ENCODE measurements at regions not wholly inside any gene's neighbourhood (a gene's known extent, or its start where the extent isn't known, plus 50 kb on each side); places are given as distances from the start of the nearest gene placed in this dataset.
"Not testable (repeated sequence)": the region's sequence is repeated elsewhere in the genome, so short reads cannot be mapped to it uniquely, and the experiment has no call there.

- H3K9me3 ChIP-seq: no peaks in the 10 kb centered on the region; the same call in 1 of the 2 replicates
- DNase-seq (ENCODE audit: low spot score in 2 of 2): no peak
- in situ Hi-C loops (cut with MboI; ENCODE audit: low sequenced_read_pairs): no loop called here
- H3K4me1 ChIP-seq: no peaks in the 10 kb centered on the region
- no peaks in the 10 kb centered on the region; the same call in 1 of the 2 replicates for H3K27me3 ChIP-seq (ENCODE audit: low read depth)
- H3K4me3 ChIP-seq: no peak overlapping the region
- no peaks in the 10 kb centered on the region for H3K36me3 ChIP-seq (replicated peaks)
Measured at GRCh38 chrX:120719622-120720021, 89.8 kb upstream of the C1GALT1C1 start.

- no peaks in the 10 kb centered on the region for H3K4me1 ChIP-seq
- in situ Hi-C loops (cut with MboI; ENCODE audit: low sequenced_read_pairs): no loop called here
- H3K4me3 ChIP-seq: no peak overlapping the region
- no peak for DNase-seq (ENCODE audit: low spot score in 2 of 2)
- no peaks in the 10 kb centered on the region for H3K36me3 ChIP-seq (replicated peaks)
- no peaks in the 10 kb centered on the region; the same call in 1 of the 2 replicates for H3K9me3 ChIP-seq
- H3K27me3 ChIP-seq (ENCODE audit: low read depth): no peaks in the 10 kb centered on the region
Measured at GRCh38 chrX:120718969-120719368, 89.1 kb upstream of the C1GALT1C1 start.

- H3K9me3 ChIP-seq; DNase-seq (ENCODE audit: low spot score in 2 of 2); H3K4me3 ChIP-seq; in situ Hi-C loops (cut with MboI; ENCODE audit: low sequenced_read_pairs); H3K36me3 ChIP-seq (replicated peaks); H3K4me1 ChIP-seq; H3K27me3 ChIP-seq (ENCODE audit: low read depth): not testable (repeated sequence)
Measured at GRCh38 chrX:120702337-120702736, 72.5 kb upstream of the C1GALT1C1 start.

GRCh38 chrX:120697053-120697452 lies 67.2 kb upstream of the C1GALT1C1 start:
- Histone ChIP-seq H3K27me3 (ENCODE audit: low read depth) (no peaks in the 10 kb centered on the region), H3K4me3 (no peak overlapping the region), H3K9me3 (no peaks in the 10 kb centered on the region), H3K36me3 (replicated peaks) (no peaks in the 10 kb centered on the region), H3K4me1 (no peaks in the 10 kb centered on the region)
- DNase-seq (ENCODE audit: low spot score in 2 of 2): no peak
- in situ Hi-C loops (cut with MboI; ENCODE audit: low sequenced_read_pairs): no loop called here

GRCh38 chrX:120692319-120692718 lies 62.5 kb upstream of the C1GALT1C1 start:
- Histone ChIP-seq H3K4me3 (no peak overlapping the region), H3K9me3 (no peaks in the 10 kb centered on the region), H3K27me3 (ENCODE audit: low read depth) (no peaks in the 10 kb centered on the region), H3K36me3 (replicated peaks) (no peaks in the 10 kb centered on the region), H3K4me1 (no peaks in the 10 kb centered on the region)
- in situ Hi-C loops (cut with MboI; ENCODE audit: low sequenced_read_pairs): no loop called here
- no peak for DNase-seq (ENCODE audit: low spot score in 2 of 2)

GRCh38 chrX:120690941-120691340 lies 61.1 kb upstream of the C1GALT1C1 start:
- H3K4me3 ChIP-seq: no peak overlapping the region

GRCh38 chrX:120690344-120690743 lies 60.5 kb upstream of the C1GALT1C1 start:
- in situ Hi-C loops (cut with MboI; ENCODE audit: low sequenced_read_pairs): no loop called here

More at GRCh38 chrX:120690941-120691340, 61.1 kb upstream of the C1GALT1C1 start:
- in situ Hi-C loops (cut with MboI; ENCODE audit: low sequenced_read_pairs): no loop called here
- Histone ChIP-seq H3K9me3 (no peaks in the 10 kb centered on the region), H3K4me1 (no peaks in the 10 kb centered on the region), H3K36me3 (replicated peaks) (no peaks in the 10 kb centered on the region), H3K27me3 (ENCODE audit: low read depth) (no peaks in the 10 kb centered on the region)
- no peak for DNase-seq (ENCODE audit: low spot score in 2 of 2)

GRCh38 chrX:120680090-120680489 lies 50.2 kb upstream of the C1GALT1C1 start:
- H3K4me1 ChIP-seq: no peaks in the 10 kb centered on the region
- H3K36me3 ChIP-seq (replicated peaks): no peaks in the 10 kb centered on the region
- H3K9me3 ChIP-seq: no peaks in the 10 kb centered on the region
- no peaks in the 10 kb centered on the region for H3K27me3 ChIP-seq (ENCODE audit: low read depth)
- in situ Hi-C loops (cut with MboI; ENCODE audit: low sequenced_read_pairs): no loop called here
- H3K4me3 ChIP-seq: no peak overlapping the region
- no peak for DNase-seq (ENCODE audit: low spot score in 2 of 2)

More at GRCh38 chrX:120690344-120690743, 60.5 kb upstream of the C1GALT1C1 start:
- Histone ChIP-seq H3K4me1 (no peaks in the 10 kb centered on the region), H3K36me3 (replicated peaks) (no peaks in the 10 kb centered on the region), H3K4me3 (no peak overlapping the region), H3K9me3 (no peaks in the 10 kb centered on the region), H3K27me3 (ENCODE audit: low read depth) (no peaks in the 10 kb centered on the region)
- no peak for DNase-seq (ENCODE audit: low spot score in 2 of 2)
